ENCODE measurements at regions not wholly inside any gene's neighbourhood (a gene's known extent, or its start where the extent isn't known, plus 50 kb on each side); places are given as distances from the start of the nearest gene placed in this dataset.

- no peak for DNase-seq
- H3K27me3 ChIP-seq (ENCODE audit: control insufficient read depth, insufficient read depth, low read length) = no peaks in the 10 kb centered on the region
- WGBS (ENCODE audit: insufficient coverage, low lambda C conversion rate) = 80% methylated on average over 1 of the region's 1 CpG
- H3K4me3 ChIP-seq (ENCODE audit: low read length) = no peak overlapping the region
- H3K36me3 ChIP-seq (ENCODE audit: control insufficient read depth, insufficient read depth, low read length) = no peaks in the 10 kb centered on the region
- H3K4me1 ChIP-seq (ENCODE audit: control insufficient read depth, insufficient read depth, low read length) = no peaks in the 10 kb centered on the region
- no peak overlapping the region for H3K27ac ChIP-seq (ENCODE audit: low read length)
- H3K9me3 ChIP-seq (ENCODE audit: control insufficient read depth, low read depth, low read length) = no peaks in the 10 kb centered on the region
Measured at GRCh38 chr3:105953831-105954230, 85.0 kb upstream of the CBLB start.

- no peaks in the 10 kb centered on the region for H3K36me3 ChIP-seq (ENCODE audit: control insufficient read depth, insufficient read depth, low read length)
- H3K9me3 ChIP-seq (ENCODE audit: control insufficient read depth, low read depth, low read length) = no peaks in the 10 kb centered on the region
- WGBS (ENCODE audit: insufficient coverage, low lambda C conversion rate) = no CpG with 5 or more reads among the region's 1 CpG
- H3K4me1 ChIP-seq (ENCODE audit: control insufficient read depth, insufficient read depth, low read length) = no peaks in the 10 kb centered on the region
- no peaks in the 10 kb centered on the region for H3K27me3 ChIP-seq (ENCODE audit: control insufficient read depth, insufficient read depth, low read length)
- H3K4me3 ChIP-seq (ENCODE audit: low read length) = no peak overlapping the region
- no peak for DNase-seq
- no peak overlapping the region for H3K27ac ChIP-seq (ENCODE audit: low read length)
Measured at GRCh38 chr3:105956306-105956705, 87.5 kb upstream of the CBLB start.

- H3K9me3 ChIP-seq (ENCODE audit: control insufficient read depth, low read depth, low read length) = no peaks in the 10 kb centered on the region
- 77% methylated on average over 3 of the region's 5 CpGs for WGBS (ENCODE audit: insufficient coverage, low lambda C conversion rate)
- H3K27ac ChIP-seq (ENCODE audit: low read length) = no peak overlapping the region
- H3K36me3 ChIP-seq (ENCODE audit: control insufficient read depth, insufficient read depth, low read length) = no peaks in the 10 kb centered on the region
- H3K4me3 ChIP-seq (ENCODE audit: low read length) = no peak overlapping the region
- DNase-seq = no peak
- no peaks in the 10 kb centered on the region for H3K27me3 ChIP-seq (ENCODE audit: control insufficient read depth, insufficient read depth, low read length)
- no peaks in the 10 kb centered on the region for H3K4me1 ChIP-seq (ENCODE audit: control insufficient read depth, insufficient read depth, low read length)
Measured at GRCh38 chr3:105957722-105958121, 88.9 kb upstream of the CBLB start.

- H3K27ac ChIP-seq (ENCODE audit: low read length) = no peak overlapping the region
- DNase-seq = no peak
- H3K36me3 ChIP-seq (ENCODE audit: control insufficient read depth, insufficient read depth, low read length) = no peaks in the 10 kb centered on the region
- H3K27me3 ChIP-seq (ENCODE audit: control insufficient read depth, insufficient read depth, low read length) = no peaks in the 10 kb centered on the region
- H3K4me3 ChIP-seq (ENCODE audit: low read length) = no peak overlapping the region
- H3K4me1 ChIP-seq (ENCODE audit: control insufficient read depth, insufficient read depth, low read length) = no peaks in the 10 kb centered on the region
- 83% methylated on average over 1 of the region's 5 CpGs for WGBS (ENCODE audit: insufficient coverage, low lambda C conversion rate)
- H3K9me3 ChIP-seq (ENCODE audit: control insufficient read depth, low read depth, low read length) = no peaks in the 10 kb centered on the region
Measured at GRCh38 chr3:105958237-105959000, 89.6 kb upstream of the CBLB start.

GRCh38 chr3:105959851-105960250 is 91.0 kb upstream of the CBLB start:
- Histone ChIP-seq H3K36me3 (ENCODE audit: control insufficient read depth, insufficient read depth, low read length) (no peaks in the 10 kb centered on the region), H3K27ac (ENCODE audit: low read length) (no peak overlapping the region), H3K4me3 (ENCODE audit: low read length) (no peak overlapping the region), H3K4me1 (ENCODE audit: control insufficient read depth, insufficient read depth, low read length) (no peaks in the 10 kb centered on the region), H3K27me3 (ENCODE audit: control insufficient read depth, insufficient read depth, low read length) (no peaks in the 10 kb centered on the region), H3K9me3 (ENCODE audit: control insufficient read depth, low read depth, low read length) (no peaks in the 10 kb centered on the region)
- 81% methylated on average over 2 of the region's 3 CpGs for WGBS (ENCODE audit: insufficient coverage, low lambda C conversion rate)
- no peak for DNase-seq

- no peak overlapping the region for H3K4me3 ChIP-seq (ENCODE audit: low read length)
- H3K27me3 ChIP-seq (ENCODE audit: control insufficient read depth, insufficient read depth, low read length) = no peaks in the 10 kb centered on the region
- no peak overlapping the region for H3K27ac ChIP-seq (ENCODE audit: low read length)
- WGBS (ENCODE audit: insufficient coverage, low lambda C conversion rate) = 90% methylated on average over 2 of the region's 5 CpGs
- H3K36me3 ChIP-seq (ENCODE audit: control insufficient read depth, insufficient read depth, low read length) = no peaks in the 10 kb centered on the region
- no peak for DNase-seq
- no peaks in the 10 kb centered on the region for H3K4me1 ChIP-seq (ENCODE audit: control insufficient read depth, insufficient read depth, low read length)
- H3K9me3 ChIP-seq (ENCODE audit: control insufficient read depth, low read depth, low read length) = no peaks in the 10 kb centered on the region
Measured at GRCh38 chr3:105960381-105960780, 91.6 kb upstream of the CBLB start.

- Histone ChIP-seq H3K27ac (ENCODE audit: low read length) (no peak overlapping the region), H3K4me3 (ENCODE audit: low read length) (no peak overlapping the region), H3K36me3 (ENCODE audit: control insufficient read depth, insufficient read depth, low read length) (no peaks in the 10 kb centered on the region), H3K9me3 (ENCODE audit: control insufficient read depth, low read depth, low read length) (no peaks in the 10 kb centered on the region), H3K27me3 (ENCODE audit: control insufficient read depth, insufficient read depth, low read length) (no peaks in the 10 kb centered on the region), H3K4me1 (ENCODE audit: control insufficient read depth, insufficient read depth, low read length) (no peaks in the 10 kb centered on the region)
- DNase-seq = no peak
- WGBS (ENCODE audit: insufficient coverage, low lambda C conversion rate) = 20% methylated on average over 1 of the region's 1 CpG
Measured at GRCh38 chr3:105963161-105963560, 94.3 kb upstream of the CBLB start.

- no peak overlapping the region for H3K27ac ChIP-seq (ENCODE audit: low read length)
- DNase-seq = no peak
Measured at GRCh38 chr3:105965384-105965783, 96.6 kb upstream of the CBLB start.

GRCh38 chr3:105967117-105967516 is 98.3 kb upstream of the CBLB start:
- no peak overlapping the region for H3K4me3 ChIP-seq (ENCODE audit: low read length)
- WGBS (ENCODE audit: insufficient coverage, low lambda C conversion rate) = no CpG with 5 or more reads among the region's 1 CpG
- no peaks in the 10 kb centered on the region for H3K9me3 ChIP-seq (ENCODE audit: control insufficient read depth, low read depth, low read length)
- peak; percentile 19 to 26 for DNase-seq
- H3K36me3 ChIP-seq (ENCODE audit: control insufficient read depth, insufficient read depth, low read length) = no peaks in the 10 kb centered on the region
- H3K4me1 ChIP-seq (ENCODE audit: control insufficient read depth, insufficient read depth, low read length) = no peaks in the 10 kb centered on the region
- H3K27me3 ChIP-seq (ENCODE audit: control insufficient read depth, insufficient read depth, low read length) = no peaks in the 10 kb centered on the region
- H3K27ac ChIP-seq (ENCODE audit: low read length) = no peak overlapping the region

More at GRCh38 chr3:105965384-105965783, 96.6 kb upstream of the CBLB start:
- no peak overlapping the region for H3K4me3 ChIP-seq (ENCODE audit: low read length)
- WGBS (ENCODE audit: insufficient coverage, low lambda C conversion rate) = 100% methylated on average over 1 of the region's 3 CpGs
- H3K9me3 ChIP-seq (ENCODE audit: control insufficient read depth, low read depth, low read length) = no peaks in the 10 kb centered on the region
- no peaks in the 10 kb centered on the region for H3K27me3 ChIP-seq (ENCODE audit: control insufficient read depth, insufficient read depth, low read length)
- H3K36me3 ChIP-seq (ENCODE audit: control insufficient read depth, insufficient read depth, low read length) = no peaks in the 10 kb centered on the region
- H3K4me1 ChIP-seq (ENCODE audit: control insufficient read depth, insufficient read depth, low read length) = no peaks in the 10 kb centered on the region

GRCh38 chr3:105970283-105970682 is 101.5 kb upstream of the CBLB start:
- H3K27me3 ChIP-seq (ENCODE audit: control insufficient read depth, insufficient read depth, low read length) = no peaks in the 10 kb centered on the region
- H3K4me1 ChIP-seq (ENCODE audit: control insufficient read depth, insufficient read depth, low read length) = no peaks in the 10 kb centered on the region
- H3K27ac ChIP-seq (ENCODE audit: low read length) = no peak overlapping the region
- DNase-seq = peak; percentile 29 to 41
- no peak overlapping the region for H3K4me3 ChIP-seq (ENCODE audit: low read length)
- no CpG with 5 or more reads among the region's 1 CpG for WGBS (ENCODE audit: insufficient coverage, low lambda C conversion rate)
- no peaks in the 10 kb centered on the region for H3K36me3 ChIP-seq (ENCODE audit: control insufficient read depth, insufficient read depth, low read length)
- no peaks in the 10 kb centered on the region for H3K9me3 ChIP-seq (ENCODE audit: control insufficient read depth, low read depth, low read length)

GRCh38 chr3:105972069-105972468 is 103.3 kb upstream of the CBLB start:
- no peak overlapping the region for H3K27ac ChIP-seq (ENCODE audit: low read length)
- WGBS (ENCODE audit: insufficient coverage, low lambda C conversion rate) = no CpG with 5 or more reads among the region's 1 CpG
- no peaks in the 10 kb centered on the region for H3K27me3 ChIP-seq (ENCODE audit: control insufficient read depth, insufficient read depth, low read length)
- no peaks in the 10 kb centered on the region for H3K36me3 ChIP-seq (ENCODE audit: control insufficient read depth, insufficient read depth, low read length)
- no peaks in the 10 kb centered on the region for H3K9me3 ChIP-seq (ENCODE audit: control insufficient read depth, low read depth, low read length)
- H3K4me3 ChIP-seq (ENCODE audit: low read length) = no peak overlapping the region
- H3K4me1 ChIP-seq (ENCODE audit: control insufficient read depth, insufficient read depth, low read length) = no peaks in the 10 kb centered on the region
- no peak for DNase-seq
